Sigmoid colon (tissue), 6 donors: ENCODE measurements at regions not wholly inside any gene's neighbourhood (a gene's known extent, or its start where the extent isn't known, plus 50 kb on each side); places are given as distances from the start of the nearest gene placed in this dataset.

Experiments used
- DNase-seq: peaks from one replicate; pipeline ENCODE4 v3.0.0-alpha.2; 2019
- H3K27ac ChIP-seq, 4 donors: fragments of 200-600 bp; sonication (generic); one replicate each; pipeline ENCODE4 v1.5.1; 2016 to 2019; ENCODE audit warnings: mild to moderate bottlenecking in 1 of 4
- H3K27me3 ChIP-seq, 3 donors: fragments of 200-600 bp; sonication (generic); one replicate each; pipeline ENCODE4 v1.5.1; 2019; ENCODE audit warnings: mild to moderate bottlenecking in 1 of 3
- H3K36me3 ChIP-seq, 4 donors: fragments of 200-600 bp; sonication (generic); one replicate each; pipeline ENCODE4 v1.5.1; 2016 to 2019
- H3K4me1 ChIP-seq, 4 donors: fragments of 200-600 bp; sonication (generic); one replicate each; pipeline ENCODE4 v1.5.1; 2017 to 2019
- H3K4me3 ChIP-seq, 4 donors: fragments of 200-600 bp; sonication (generic); one replicate each; pipeline ENCODE4 v1.5.1; 2017 to 2019; ENCODE audit warnings: mild to moderate bottlenecking in 2 of 4, moderate library complexity in 1 of 4
- H3K9me3 ChIP-seq, 4 donors: fragments of 200-600 bp in 3 of 4; sonication (generic) in 3 of 4; one replicate each; pipeline versions ENCODE4 v1.5.1 to v1.6.1; 2013 to 2019
- CTCF ChIP-seq, 4 experiments: fragments of 450-650 bp in 3 of 4; fragments of 200-600 bp in 1 of 4; IDR thresholded peaks; one replicate each; pipeline ENCODE4 v1.5.1; 2016 to 2019; ENCODE audit warnings: antibody characterized with exemption in 4 of 4, mild to moderate bottlenecking in 3 of 4, moderate library complexity in 2 of 4
- EP300 ChIP-seq, 4 donors: sonication (generic); formaldehyde crosslinking; IDR thresholded peaks; one replicate each; pipeline ENCODE4 v1.6.1; 2017; ENCODE audit warnings: antibody characterized with exemption in 4 of 4
- POLR2A ChIP-seq, 2 donors: fragments of 450-650 bp; IDR thresholded peaks; one replicate each; pipeline ENCODE4 v1.6.1; 2016; ENCODE audit warnings: antibody characterized with exemption in 2 of 2, mild to moderate bottlenecking in 2 of 2, moderate library complexity in 2 of 2
- POLR2AphosphoS5 ChIP-seq, 4 donors: sonication (generic); formaldehyde crosslinking; IDR thresholded peaks; one replicate each; pipeline ENCODE4 v1.6.1; 2017; ENCODE audit warnings: antibody characterized with exemption in 4 of 4
- WGBS, 2 donors: extraction: QIAGEN DNeasy Blood & Tissue Kit; methylation state at CpG; one replicate each; pipeline ENCODE4 v1.1.7; 2013; 5-methylcytosine and 5-hydroxymethylcytosine counted together
- intact Hi-C: fragments of 100-400 bp; cut with DNase I; formaldehyde crosslinking; loops from one replicate; pipeline ENCODE4 v1.15.1; 2023
- donor health status: healthy with polysubstance abuse.
- donor health status: healthy.

- H3K27me3 ChIP-seq, result no peaks in the 10 kb centered on the region
- intact Hi-C loops, result no loop called here
- H3K4me1 ChIP-seq, result peaks cover 0 to 16% (median 10%) of the 10 kb centered on the region in 4 donors
- H3K36me3 ChIP-seq, result no peaks in the 10 kb centered on the region
- TF ChIP-seq POLR2A (IDR thresholded peaks at IDR 0.05) (no peak), EP300 (IDR thresholded peaks at IDR 0.05) (no peak), CTCF (IDR thresholded peaks at IDR 0.05) (no peak), POLR2AphosphoS5 (IDR thresholded peaks at IDR 0.05) (no peak)
- peaks cover 0 to 6% (median 2%) of the 10 kb centered on the region in 4 donors for H3K9me3 ChIP-seq
- H3K4me3 ChIP-seq, result no peak overlapping the region
- DNase-seq, result no peak
- 77 to 84% methylated on average over 6 of the region's 6 CpGs for WGBS, 2 donors
- H3K27ac ChIP-seq, result peak overlapping the region in 1 of 4 donors; percentile 50
These were observed 159.1 kb downstream of the TMEM26 start for GRCh38 chr10:61294131-61294530.

GRCh38 chr10:61289813-61290212, 163.4 kb downstream of the TMEM26 start:
- TF ChIP-seq POLR2AphosphoS5 (IDR thresholded peaks at IDR 0.05) (no peak), EP300 (IDR thresholded peaks at IDR 0.05) (no peak), CTCF (IDR thresholded peaks at IDR 0.05) (no peak), POLR2A (IDR thresholded peaks at IDR 0.05) (no peak)
- Histone ChIP-seq H3K36me3 (no peaks in the 10 kb centered on the region), H3K9me3 (no peaks in the 10 kb centered on the region), H3K4me3 (no peak overlapping the region), H3K27me3 (no peaks in the 10 kb centered on the region), H3K27ac (no peak overlapping the region), H3K4me1 (peaks cover 0 to 11% (median 9%) of the 10 kb centered on the region in 4 donors)
- intact Hi-C loops, result loop anchor here (10.0 kb wide), 2 partner anchors 325 to 445 kb away; no protein-coding TSS in a partner anchor
- WGBS, 2 donors, result 63 to 93% methylated on average over 2 of the region's 2 CpGs
- no peak for DNase-seq

GRCh38 chr10:61286686-61287085, 166.5 kb downstream of the TMEM26 start:
- no peak for DNase-seq
- H3K4me1 ChIP-seq, result peaks cover 0 to 11% (median 3%) of the 10 kb centered on the region in 4 donors
- no peaks in the 10 kb centered on the region for H3K9me3 ChIP-seq
- H3K27ac ChIP-seq, result no peak overlapping the region
- WGBS, 2 donors, result 44 to 83% methylated on average over 3 of the region's 3 CpGs
- H3K36me3 ChIP-seq, result no peaks in the 10 kb centered on the region
- H3K4me3 ChIP-seq, result no peak overlapping the region
- intact Hi-C loops, result loop anchor here (10.0 kb wide), 2 partner anchors 322 to 448 kb away; no protein-coding TSS in a partner anchor
- no peaks in the 10 kb centered on the region for H3K27me3 ChIP-seq
- no peak for TF ChIP-seq POLR2AphosphoS5 (IDR thresholded peaks at IDR 0.05)
- TF ChIP-seq EP300 (IDR thresholded peaks at IDR 0.05), result no peak
- TF ChIP-seq CTCF (IDR thresholded peaks at IDR 0.05), result no peak

GRCh38 chr10:61285749-61286148, 167.4 kb downstream of the TMEM26 start:
- 54 to 69% methylated on average over 6 of the region's 6 CpGs for WGBS, 2 donors
- Histone ChIP-seq H3K27ac (no peak overlapping the region), H3K27me3 (no peaks in the 10 kb centered on the region), H3K36me3 (no peaks in the 10 kb centered on the region), H3K4me1 (peaks cover 0 to 11% (median 3%) of the 10 kb centered on the region in 4 donors), H3K4me3 (no peak overlapping the region), H3K9me3 (no peaks in the 10 kb centered on the region)
- no peak for DNase-seq
- TF ChIP-seq CTCF (IDR thresholded peaks at IDR 0.05) (no peak), EP300 (IDR thresholded peaks at IDR 0.05) (no peak), POLR2AphosphoS5 (IDR thresholded peaks at IDR 0.05) (no peak), POLR2A (IDR thresholded peaks at IDR 0.05) (no peak)
- intact Hi-C loops, result loop anchor here (2.0 to 10.0 kb wide), 4 partner anchors 147 to 469 kb away; no protein-coding TSS in a partner anchor
